HuH-7.5 (cell line): ENCODE measurements at regions not wholly inside any gene's neighbourhood (a gene's known extent, or its start where the extent isn't known, plus 50 kb on each side); places are given as distances from the start of the nearest gene placed in this dataset.

Experiments
- DNase-seq: peaks from one replicate; pipeline ENCODE4 v3.0.0; 2011; ENCODE audit warnings: low spot score

- DNase-seq: no peak
Measured at GRCh38 chr5:32989815-32990214, 278.7 kb downstream of the NPR3 start.

GRCh38 chr5:32990593-32991420 is 279.7 kb downstream of the NPR3 start:
- DNase-seq: no peak

- no peak for DNase-seq
Measured at GRCh38 chr5:32991421-32991815, 280.3 kb downstream of the NPR3 start.

GRCh38 chr5:32996336-32996735 is 285.2 kb downstream of the NPR3 start:
- no peak for DNase-seq

GRCh38 chr5:33008751-33009418 is 297.8 kb downstream of the NPR3 start:
- no peak for DNase-seq

- DNase-seq: no peak
Measured at GRCh38 chr5:33010846-33011245, 299.7 kb downstream of the NPR3 start.

GRCh38 chr5:33011801-33012200 is 300.7 kb downstream of the NPR3 start:
- no peak for DNase-seq

GRCh38 chr5:33023649-33024048 is 312.5 kb downstream of the NPR3 start:
- DNase-seq: no peak

GRCh38 chr5:33032271-33033070 is 321.4 kb downstream of the NPR3 start:
- DNase-seq: no peak

- DNase-seq: no peak
Measured at GRCh38 chr5:33033516-33033915, 322.4 kb downstream of the NPR3 start.

- DNase-seq: no peak
Measured at GRCh38 chr5:33034777-33035176, 323.7 kb downstream of the NPR3 start.

GRCh38 chr5:33035851-33036527 is 324.9 kb downstream of the NPR3 start:
- no peak for DNase-seq

GRCh38 chr5:33037076-33037475 is 326.0 kb downstream of the NPR3 start:
- DNase-seq: no peak

GRCh38 chr5:33041586-33041985 is 330.5 kb downstream of the NPR3 start:
- no peak for DNase-seq

GRCh38 chr5:33043343-33043997 is 332.3 kb downstream of the NPR3 start:
- no peak for DNase-seq

- DNase-seq: no peak
Measured at GRCh38 chr5:33046091-33046490, 335.0 kb downstream of the NPR3 start.

GRCh38 chr5:33048315-33048714 is 337.2 kb downstream of the NPR3 start:
- no peak for DNase-seq

GRCh38 chr5:33049298-33049697 is 338.2 kb downstream of the NPR3 start:
- no peak for DNase-seq

- no peak for DNase-seq
Measured at GRCh38 chr5:33049842-33050241, 338.7 kb downstream of the NPR3 start.

GRCh38 chr5:33059081-33059480 is 348.0 kb downstream of the NPR3 start:
- no peak for DNase-seq

GRCh38 chr5:33065131-33065530 is 354.0 kb downstream of the NPR3 start:
- DNase-seq: no peak

- no peak for DNase-seq
Measured at GRCh38 chr5:33067291-33067690, 356.2 kb downstream of the NPR3 start.
